SJSA1 (cell line): ENCODE measurements at regions not wholly inside any gene's neighbourhood (a gene's known extent, or its start where the extent isn't known, plus 50 kb on each side); places are given as distances from the start of the nearest gene placed in this dataset.

Experiments
- DNase-seq, 2 experiments: peaks; one replicate each; pipeline ENCODE4 v3.0.0-alpha.2; 2015 to 2020; ENCODE audit warnings: low spot score in 2 of 2, low read depth in 1 of 2
- H3K27ac ChIP-seq: fragments of 250-450 bp; sonication (Bioruptor Pico); 2 replicates; pipeline ENCODE4 v1.5.1; 2020; ENCODE audit warnings: mild to moderate bottlenecking, moderate library complexity
- H3K27me3 ChIP-seq: fragments of 250-450 bp; sonication (Bioruptor Pico); replicated peaks from 2 replicates; pipeline ENCODE4 v1.5.1; 2020; ENCODE audit warnings: mild to moderate bottlenecking, moderate library complexity
- H3K36me3 ChIP-seq: fragments of 250-450 bp; sonication (Bioruptor Pico); 2 replicates; pipeline ENCODE4 v1.5.1; 2020; ENCODE audit warnings: mild to moderate bottlenecking
- H3K4me1 ChIP-seq: fragments of 250-450 bp; sonication (Bioruptor Pico); replicated peaks from 2 replicates; pipeline ENCODE4 v1.6.1; 2021; ENCODE audit warnings: mild to moderate bottlenecking
- H3K4me3 ChIP-seq: fragments of 250-450 bp; sonication (Bioruptor Pico); 2 replicates; pipeline ENCODE4 v1.5.1; 2020; ENCODE audit warnings: mild to moderate bottlenecking
- H3K9me3 ChIP-seq: fragments of 250-450 bp; sonication (Bioruptor Pico); replicated peaks from 2 replicates; pipeline ENCODE4 v1.5.1; 2020; ENCODE audit warnings: mild to moderate bottlenecking

DNA sequence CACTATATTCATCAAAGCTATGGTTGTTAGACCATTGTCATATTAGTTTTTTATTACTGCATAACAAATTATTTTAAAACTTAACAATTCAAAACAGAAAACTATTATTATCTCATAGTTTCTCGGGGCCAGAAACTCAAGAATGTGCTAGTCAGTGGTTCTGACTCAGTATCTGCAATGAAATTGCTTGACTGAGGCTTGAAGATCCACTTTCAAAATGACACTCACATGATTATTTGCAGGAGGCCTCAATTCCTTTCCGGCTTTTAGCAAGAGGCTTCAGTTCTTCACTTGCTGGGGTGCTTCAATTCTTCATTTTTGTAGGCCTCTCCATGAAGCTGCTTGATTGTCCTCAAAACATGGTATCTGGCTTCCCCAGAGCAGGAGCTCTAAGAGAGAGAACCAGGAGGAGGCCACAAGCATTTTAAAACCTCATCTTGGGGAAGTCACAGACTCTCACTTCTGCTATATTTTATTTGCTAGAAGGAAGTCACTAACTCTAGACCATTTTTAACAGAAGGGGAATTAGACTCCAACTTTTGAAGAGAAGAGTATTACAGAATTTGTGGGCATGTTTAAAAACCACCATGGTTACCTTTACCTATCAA is 383.7 kb downstream of the MFSD1 start:
- Histone ChIP-seq H3K4me3 (no peak overlapping the region), H3K27me3 (peaks cover 5% of the 10 kb centered on the region), H3K9me3 (no peaks in the 10 kb centered on the region), H3K36me3 (no peaks in the 10 kb centered on the region), H3K4me1 (no peaks in the 10 kb centered on the region), H3K27ac (no peak overlapping the region)
- no peak for DNase-seq

DNA sequence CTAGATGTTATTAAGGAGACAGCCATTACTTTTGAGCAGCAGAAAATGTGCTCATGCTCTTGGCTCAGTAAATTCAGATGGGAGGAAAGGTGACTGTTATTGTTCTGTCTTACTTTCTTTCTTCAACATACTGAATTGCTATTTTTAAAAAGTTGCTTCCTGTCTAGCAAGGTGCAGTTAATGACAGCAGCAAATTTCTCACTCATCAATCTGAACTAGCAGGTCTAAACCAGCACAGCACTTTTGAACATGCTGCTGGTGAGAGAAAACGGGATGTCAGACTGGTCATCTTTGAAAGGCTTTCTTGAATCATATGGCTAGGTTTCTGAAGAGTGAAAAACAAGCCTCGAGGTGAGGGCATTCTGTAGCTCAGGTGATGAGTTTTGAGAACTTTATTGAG is 384.7 kb downstream of the MFSD1 start:
- Histone ChIP-seq H3K27me3 (peaks cover 5% of the 10 kb centered on the region), H3K4me1 (0 out of 2 replicates have a peak, but pooled peaks cover 4% of the 10 kb centered on the region), H3K9me3 (no peaks in the 10 kb centered on the region), H3K4me3 (no peak overlapping the region), H3K27ac (no peak overlapping the region), H3K36me3 (no peaks in the 10 kb centered on the region)
- DNase-seq, result no peak

DNA sequence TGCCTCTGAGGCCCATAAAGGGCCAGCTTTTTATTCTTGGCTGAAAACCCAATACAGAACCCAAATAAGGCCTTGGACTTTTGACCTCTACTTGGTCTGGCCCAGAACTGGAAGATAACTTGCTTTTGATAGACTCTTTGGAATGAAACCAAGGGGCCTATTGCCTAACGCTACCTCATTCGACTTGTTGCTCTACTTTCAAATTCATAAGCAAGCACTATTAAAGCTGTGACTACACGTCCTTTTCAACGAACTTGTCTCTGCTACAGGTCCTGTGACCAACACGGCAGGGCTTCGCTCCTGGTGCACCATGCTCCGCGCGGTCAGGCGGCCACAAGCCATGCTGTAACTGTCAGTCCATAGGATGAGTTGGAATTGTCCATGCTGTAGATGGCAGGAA is 385.4 kb downstream of the MFSD1 start:
- DNase-seq, result no peak
- no peaks in the 10 kb centered on the region for H3K9me3 ChIP-seq
- H3K27me3 ChIP-seq, result peaks cover 5% of the 10 kb centered on the region
- no peak overlapping the region for H3K4me3 ChIP-seq
- no peak overlapping the region for H3K27ac ChIP-seq
- no peaks in the 10 kb centered on the region for H3K36me3 ChIP-seq
- 0 out of 2 replicates have a peak, but pooled peaks cover 4% of the 10 kb centered on the region for H3K4me1 ChIP-seq

DNA sequence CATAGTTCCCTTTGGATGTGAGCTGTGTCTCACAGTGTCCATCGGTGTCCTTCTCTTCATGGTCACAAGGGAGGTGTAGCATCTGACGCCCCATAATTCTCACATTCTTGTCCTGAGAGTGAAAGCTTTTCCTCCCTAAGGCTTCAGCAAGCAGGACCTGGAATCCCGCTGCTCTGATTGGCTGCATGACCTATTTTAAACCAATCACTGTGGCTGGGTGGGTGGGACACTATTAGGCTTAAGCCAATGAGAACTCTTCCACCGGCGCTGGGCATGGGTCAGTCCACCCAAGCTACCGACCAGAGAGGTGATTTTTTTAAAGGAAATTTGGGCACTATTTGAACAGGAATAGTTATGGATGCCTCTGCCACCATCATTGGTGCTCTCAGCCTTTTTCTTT is 385.9 kb downstream of the MFSD1 start:
- H3K27me3 ChIP-seq, result peaks cover 5% of the 10 kb centered on the region

DNA sequence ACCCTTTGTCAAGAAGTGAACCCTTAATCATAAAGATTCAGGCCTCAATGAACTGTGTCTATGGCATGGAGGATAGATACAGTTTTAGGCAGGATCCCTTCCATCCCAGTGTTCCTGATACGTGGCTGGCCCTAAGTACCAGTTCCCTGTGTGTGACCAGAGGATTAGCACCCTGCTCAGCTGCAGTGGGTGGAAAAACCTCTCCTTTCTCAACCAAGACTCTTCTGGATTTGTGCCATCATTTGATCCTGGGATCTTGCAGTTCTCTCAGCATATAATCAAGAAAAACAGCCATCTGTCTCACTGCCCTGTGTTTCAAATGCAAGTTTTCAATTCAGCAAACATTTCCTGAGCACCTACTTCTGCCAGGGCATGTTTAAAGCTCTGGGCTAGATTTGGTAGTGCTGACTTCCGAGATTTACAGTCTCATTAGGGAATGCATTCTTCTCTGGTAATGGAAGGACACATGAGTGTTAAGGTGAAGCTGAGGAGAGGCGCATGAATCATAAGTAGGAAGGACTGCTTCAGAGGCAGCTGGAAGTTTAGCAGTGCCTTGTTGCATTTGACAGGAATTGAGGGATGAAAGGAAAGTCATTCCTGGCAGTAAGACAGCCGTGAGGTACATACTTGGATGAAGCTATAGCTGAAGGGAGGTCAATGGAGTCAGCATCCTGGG is 388.3 kb downstream of the MFSD1 start:
- Histone ChIP-seq H3K9me3 (no peaks in the 10 kb centered on the region), H3K4me3 (no peak overlapping the region), H3K36me3 (no peaks in the 10 kb centered on the region), H3K27ac (no peak overlapping the region), H3K4me1 (0 out of 2 replicates have a peak, but pooled peaks cover 4% of the 10 kb centered on the region), H3K27me3 (peaks cover 5% of the 10 kb centered on the region)
- no peak for DNase-seq

More for the DNA sequence above, 385.9 kb downstream of the MFSD1 start:
- no peak for DNase-seq
- H3K9me3 ChIP-seq, result no peaks in the 10 kb centered on the region
- H3K27ac ChIP-seq, result no peak overlapping the region
- no peak overlapping the region for H3K4me3 ChIP-seq
- H3K36me3 ChIP-seq, result no peaks in the 10 kb centered on the region
- H3K4me1 ChIP-seq, result 0 out of 2 replicates have a peak, but pooled peaks cover 4% of the 10 kb centered on the region

DNA sequence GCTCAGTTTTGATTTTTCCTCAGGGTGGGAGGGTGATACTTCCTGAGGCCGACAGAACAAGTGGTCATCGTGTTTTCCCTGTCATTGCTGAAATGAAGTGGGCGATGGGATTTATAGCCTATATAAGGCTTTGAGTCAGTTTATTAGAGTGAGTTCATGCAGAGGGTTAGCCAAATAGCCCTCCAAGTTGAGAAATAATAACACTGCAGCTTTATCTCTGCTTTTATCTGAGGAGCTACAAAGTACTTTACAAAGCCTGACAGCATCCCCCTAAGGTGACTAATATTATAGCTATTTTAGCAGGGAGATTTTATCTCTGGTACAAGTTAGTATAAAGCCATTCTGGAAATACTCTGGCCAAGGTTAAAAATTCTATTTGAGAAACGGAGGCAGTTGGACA is 389.6 kb downstream of the MFSD1 start:
- no peak overlapping the region for H3K4me3 ChIP-seq
- no peak overlapping the region for H3K27ac ChIP-seq
- 0 out of 2 replicates have a peak, but pooled peaks cover 4% of the 10 kb centered on the region for H3K4me1 ChIP-seq
- H3K9me3 ChIP-seq, result no peaks in the 10 kb centered on the region
- no peak for DNase-seq
- H3K27me3 ChIP-seq, result peaks cover 5% of the 10 kb centered on the region
- no peaks in the 10 kb centered on the region for H3K36me3 ChIP-seq

DNA sequence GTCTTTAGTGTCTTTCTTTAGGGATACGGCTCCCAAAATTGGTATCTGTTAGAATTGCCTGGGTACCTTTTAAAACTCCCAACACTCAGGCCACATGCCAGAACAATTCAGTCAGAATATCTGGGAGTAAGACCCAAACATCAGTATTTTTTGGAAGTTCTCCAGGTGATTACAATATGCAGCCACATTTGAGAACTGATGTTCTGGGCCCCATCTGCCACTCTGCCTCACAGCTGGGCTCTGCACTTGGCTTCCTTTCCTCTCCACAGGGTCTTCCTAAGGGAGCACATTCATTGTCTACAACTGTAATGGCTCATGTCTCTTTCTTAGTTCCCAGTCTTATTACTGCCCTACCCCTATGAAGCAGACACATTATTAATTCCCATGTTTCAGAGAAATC is 394.5 kb downstream of the MFSD1 start:
- H3K9me3 ChIP-seq, result peaks cover 4% of the 10 kb centered on the region; the same call in 1 of the 2 replicates

DNA sequence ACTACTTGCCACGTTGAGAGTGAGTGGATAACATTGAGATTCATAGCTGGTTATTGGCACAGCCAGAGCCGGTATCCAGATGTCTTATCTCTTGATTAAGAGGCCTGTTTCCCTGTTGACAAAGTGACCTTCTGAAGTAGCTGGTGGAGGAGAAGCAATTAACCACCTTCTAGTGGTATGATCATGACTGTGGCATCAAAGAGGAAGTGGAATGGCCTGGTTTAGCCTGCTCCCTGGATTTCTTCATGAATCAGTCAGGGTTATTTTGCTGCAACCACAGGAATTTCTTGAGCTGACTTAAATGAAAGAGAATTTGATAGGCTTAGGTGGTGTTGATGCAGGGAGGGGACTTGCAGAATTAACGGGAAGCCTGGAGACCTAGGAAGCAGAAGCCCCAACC is 398.3 kb downstream of the MFSD1 start:
- H3K4me1 ChIP-seq, result no peaks in the 10 kb centered on the region
- H3K9me3 ChIP-seq, result peaks cover 4% of the 10 kb centered on the region; the same call in 1 of the 2 replicates
- no peaks in the 10 kb centered on the region for H3K36me3 ChIP-seq
- no peak for DNase-seq
- H3K27me3 ChIP-seq, result no peaks in the 10 kb centered on the region; the same call in 1 of the 2 replicates
- no peak overlapping the region for H3K4me3 ChIP-seq
- no peak overlapping the region for H3K27ac ChIP-seq

More for the DNA sequence above, 394.5 kb downstream of the MFSD1 start:
- Histone ChIP-seq H3K27ac (no peak overlapping the region), H3K27me3 (no peaks in the 10 kb centered on the region; the same call in 1 of the 2 replicates), H3K4me3 (no peak overlapping the region), H3K36me3 (no peaks in the 10 kb centered on the region), H3K4me1 (0 out of 2 replicates have a peak, but pooled peaks cover under 1% of the 10 kb centered on the region)
- DNase-seq, result no peak

DNA sequence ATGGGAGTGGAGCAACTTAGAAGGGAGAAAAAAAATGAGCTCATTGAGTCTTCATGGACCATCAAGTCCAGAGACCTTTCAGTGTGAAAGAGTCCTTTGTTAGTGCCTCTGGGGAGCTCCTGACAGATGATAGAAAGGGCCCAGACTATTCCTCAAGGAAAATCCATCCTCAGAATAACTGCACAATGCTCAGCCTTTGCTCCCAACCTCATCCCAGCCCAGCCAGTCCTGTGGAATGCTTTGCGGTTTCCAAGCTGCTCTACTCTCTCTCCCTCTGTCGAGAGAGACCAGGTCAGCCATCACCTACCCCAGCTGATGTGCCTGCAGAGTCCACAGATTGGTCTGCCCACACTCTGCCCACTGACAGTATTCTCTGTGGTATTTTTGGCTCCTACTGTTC is 406.2 kb downstream of the MFSD1 start:
- H3K4me1 ChIP-seq, result no peaks in the 10 kb centered on the region
- no peaks in the 10 kb centered on the region; the same call in 1 of the 2 replicates for H3K27me3 ChIP-seq
- no peak overlapping the region for H3K4me3 ChIP-seq
- no peak overlapping the region for H3K27ac ChIP-seq
- no peak for DNase-seq
- no peaks in the 10 kb centered on the region for H3K9me3 ChIP-seq
- H3K36me3 ChIP-seq, result no peaks in the 10 kb centered on the region

DNA sequence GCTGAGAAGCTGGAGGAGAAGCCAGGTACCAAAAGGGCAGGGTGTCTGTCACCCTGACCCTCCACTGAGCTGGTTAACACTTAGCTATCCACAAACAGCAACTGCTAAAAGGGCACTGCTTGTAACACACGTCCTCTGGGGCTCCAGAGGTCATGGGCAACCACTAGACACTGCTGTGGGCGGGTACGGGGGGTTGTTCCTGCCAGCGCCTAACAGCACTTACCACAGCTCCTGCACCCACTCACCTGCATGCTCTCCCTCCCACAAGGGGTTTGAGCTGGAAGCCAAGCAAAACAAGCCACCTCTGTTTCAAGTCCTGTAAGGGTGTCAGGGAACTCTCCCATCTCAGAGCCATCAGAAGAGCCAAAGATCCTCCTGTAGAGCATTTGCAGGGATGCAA is 407.6 kb downstream of the MFSD1 start:
- no peaks in the 10 kb centered on the region for H3K4me1 ChIP-seq
- H3K27ac ChIP-seq, result no peak overlapping the region
- H3K27me3 ChIP-seq, result no peaks in the 10 kb centered on the region; the same call in 1 of the 2 replicates
- no peak overlapping the region for H3K4me3 ChIP-seq
- no peak for DNase-seq
- no peaks in the 10 kb centered on the region for H3K9me3 ChIP-seq
- H3K36me3 ChIP-seq, result no peaks in the 10 kb centered on the region

DNA sequence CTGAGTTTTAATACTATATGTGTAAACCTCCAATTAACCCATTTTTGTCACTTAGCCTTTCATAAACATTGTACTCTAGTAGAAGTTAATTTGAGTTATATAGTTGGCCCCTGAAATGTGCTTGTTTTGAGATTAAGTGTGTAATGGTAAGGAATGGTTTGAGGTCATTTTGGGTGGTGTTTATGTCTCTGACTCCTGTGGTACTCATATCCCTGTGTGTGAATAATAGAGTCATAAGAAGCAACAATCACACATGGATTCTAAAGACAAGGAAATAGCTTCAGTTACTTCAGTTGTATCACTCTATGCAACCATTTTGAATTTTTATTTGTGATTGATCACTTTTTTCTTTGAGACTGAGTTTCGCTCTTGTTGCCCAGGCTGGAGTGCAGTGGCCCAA is 408.5 kb downstream of the MFSD1 start:
- Histone ChIP-seq H3K4me3 (no peak overlapping the region), H3K27me3 (no peaks in the 10 kb centered on the region; the same call in none of the 2 replicates), H3K36me3 (no peaks in the 10 kb centered on the region), H3K9me3 (no peaks in the 10 kb centered on the region), H3K27ac (no peak overlapping the region), H3K4me1 (no peaks in the 10 kb centered on the region)
- no peak for DNase-seq

DNA sequence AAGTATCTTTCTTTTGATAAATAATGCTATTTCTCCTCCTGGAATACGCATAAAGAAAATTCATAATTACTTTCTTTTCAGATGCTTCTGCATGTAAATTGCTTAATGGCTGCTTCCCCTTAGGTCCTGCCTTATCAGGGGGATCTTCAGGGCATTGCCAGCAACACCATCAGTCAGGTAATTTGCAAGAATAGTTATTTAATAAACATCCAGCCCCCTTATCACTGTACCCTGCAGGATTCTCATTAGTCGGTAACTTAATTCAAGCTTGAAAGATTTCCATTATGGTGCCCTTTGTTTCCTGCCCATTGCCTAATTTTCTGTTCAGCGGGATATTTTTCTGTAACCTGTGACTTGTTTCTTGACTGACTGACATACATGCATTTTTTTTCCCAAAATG is 414.5 kb downstream of the MFSD1 start:
- Histone ChIP-seq H3K9me3 (no peaks in the 10 kb centered on the region), H3K4me3 (no peak overlapping the region), H3K27me3 (peaks cover 3% of the 10 kb centered on the region; the same call in 1 of the 2 replicates), H3K27ac (no peak overlapping the region), H3K4me1 (no peaks in the 10 kb centered on the region), H3K36me3 (no peaks in the 10 kb centered on the region)
- no peak for DNase-seq

DNA sequence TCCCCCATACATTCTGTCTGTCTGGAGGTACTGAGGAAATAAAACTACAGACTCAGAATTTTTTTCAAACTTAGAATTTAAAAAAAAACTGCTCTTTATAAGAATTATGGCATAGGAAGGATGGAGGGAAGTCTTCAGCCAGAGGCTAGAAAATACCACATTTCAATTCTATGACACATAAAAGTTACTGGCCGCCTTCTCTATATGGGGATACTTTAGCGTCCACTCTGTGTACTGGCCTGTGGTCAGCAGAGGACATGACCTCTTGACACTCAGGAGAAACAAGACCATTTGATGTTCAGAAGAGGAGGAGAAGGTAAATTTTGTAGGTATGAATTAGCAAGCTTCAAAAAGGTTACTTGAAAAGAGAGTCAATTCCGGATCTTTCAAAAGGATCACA is 417.4 kb downstream of the MFSD1 start:
- Histone ChIP-seq H3K27me3 (peaks cover 3% of the 10 kb centered on the region; the same call in 1 of the 2 replicates), H3K4me3 (no peak overlapping the region), H3K36me3 (no peaks in the 10 kb centered on the region), H3K4me1 (no peaks in the 10 kb centered on the region), H3K27ac (no peak overlapping the region), H3K9me3 (no peaks in the 10 kb centered on the region)
- DNase-seq, result no peak

DNA sequence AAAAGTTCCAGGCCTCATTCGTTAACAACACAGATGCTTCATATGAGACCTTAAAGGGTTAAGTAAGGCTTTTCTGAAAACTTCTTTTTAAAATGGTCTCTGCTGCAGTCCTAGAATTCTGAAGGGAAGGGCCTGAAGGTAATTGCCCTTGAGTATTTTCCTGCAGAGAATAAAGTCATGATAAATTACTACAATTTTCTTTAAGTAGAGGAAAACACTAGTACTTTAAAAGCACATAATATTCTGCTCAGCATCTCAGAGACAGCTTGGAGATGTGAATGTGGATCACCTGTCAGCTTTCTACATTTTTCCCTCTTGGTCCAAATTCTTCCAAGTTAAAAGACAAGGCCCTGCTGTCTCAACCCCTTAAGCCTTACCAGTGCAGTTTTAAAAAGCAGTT is 419.5 kb downstream of the MFSD1 start:
- Histone ChIP-seq H3K36me3 (no peaks in the 10 kb centered on the region), H3K27ac (no peak overlapping the region), H3K27me3 (0 out of 2 replicates have a peak, but pooled peaks cover 3% of the 10 kb centered on the region), H3K4me3 (no peak overlapping the region), H3K4me1 (no peaks in the 10 kb centered on the region), H3K9me3 (no peaks in the 10 kb centered on the region)
- no peak for DNase-seq
